Gastroesophageal sphincter (tissue), 4 donors: ENCODE measurements at regions not wholly inside any gene's neighbourhood (a gene's known extent, or its start where the extent isn't known, plus 50 kb on each side); places are given as distances from the start of the nearest gene placed in this dataset.

ENCODE experiments used
- ATAC-seq: fragments of 150-250 bp; one replicate; pipeline ENCODE4 v1.9.1; 2016; ENCODE audit warnings: mild to moderate bottlenecking, moderate library complexity
- H3K27ac ChIP-seq, 4 donors: fragments of 200-600 bp; sonication (generic) in 3 of 4; 1 replicate in 3 of 4; 2 replicates in 1 of 4; pipeline ENCODE4 v1.5.1; 2016 to 2019
- H3K27me3 ChIP-seq: fragments of 200-600 bp; sonication (generic); one replicate; pipeline ENCODE4 v1.5.1; 2019
- H3K36me3 ChIP-seq, 2 donors: fragments of 200-600 bp; sonication (generic); one replicate each; pipeline ENCODE4 v1.5.1; 2019; ENCODE audit warnings: control low read depth in 1 of 2
- H3K4me1 ChIP-seq, 3 donors: fragments of 200-600 bp; sonication (generic); 1 replicate in 2 of 3; 2 replicates in 1 of 3; pipeline ENCODE4 v1.5.1; 2016 to 2019; ENCODE audit warnings: control low read depth in 2 of 3
- H3K4me3 ChIP-seq, 2 donors: fragments of 200-600 bp; sonication (generic); one replicate each; pipeline ENCODE4 v1.5.1; 2019; ENCODE audit warnings: mild to moderate bottlenecking in 1 of 2, moderate library complexity in 1 of 2
- H3K9me3 ChIP-seq, 3 donors: fragments of 200-600 bp; sonication (generic); one replicate each; pipeline ENCODE4 v1.5.1; 2017 to 2019; ENCODE audit warnings: control low read depth in 2 of 3
- EP300 ChIP-seq: sonication (generic); formaldehyde crosslinking; IDR thresholded peaks from one replicate; pipeline ENCODE4 v1.6.1; 2017; ENCODE audit warnings: antibody characterized with exemption, mild to moderate bottlenecking
- POLR2A ChIP-seq, 2 donors: fragments of 450-650 bp; IDR thresholded peaks; one replicate each; pipeline ENCODE4 v1.6.1; 2017; ENCODE audit warnings: antibody characterized with exemption in 2 of 2, mild to moderate bottlenecking in 2 of 2, moderate library complexity in 1 of 2
- POLR2AphosphoS5 ChIP-seq: sonication (generic); formaldehyde crosslinking; IDR thresholded peaks from one replicate; pipeline ENCODE4 v1.6.1; 2017; ENCODE audit warnings: antibody characterized with exemption
- WGBS, 2 donors: methylation state at CpG; one replicate each; pipeline ENCODE4 v1.1.5; 2018; ENCODE audit warnings: low coverage in 1 of 2; 5-methylcytosine and 5-hydroxymethylcytosine counted together
- TF ChIP-seq, protein P1 (sequence below), 4 experiments: fragments of 200-600 bp in 2 of 4; fragments of 450-650 bp in 2 of 4; sonication (generic) in 1 of 4; IDR thresholded peaks; one replicate each; pipeline ENCODE4 v1.5.1; 2017 to 2019; ENCODE audit warnings: antibody characterized with exemption in 4 of 4, mild to moderate bottlenecking in 2 of 4, moderate library complexity in 2 of 4

DNA sequence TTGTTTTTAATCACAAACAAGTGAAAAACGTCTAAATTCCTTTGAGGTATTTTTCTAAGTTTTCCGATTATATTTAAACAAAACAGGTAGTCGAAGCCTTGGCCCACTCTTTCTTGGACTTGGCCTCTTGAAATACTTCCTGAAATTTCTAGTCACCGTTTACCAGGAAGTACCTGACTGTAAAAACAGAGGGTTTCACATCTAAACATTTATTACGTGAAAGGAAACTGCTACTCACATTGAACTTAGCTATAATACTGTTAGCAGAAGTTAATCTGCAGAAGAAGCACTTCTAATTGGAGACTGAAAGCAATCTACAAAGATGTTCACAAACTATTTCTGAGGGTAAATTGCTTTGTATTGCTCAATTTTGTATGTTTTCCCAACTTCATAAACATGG lies 526.0 kb upstream of the ADGRL4 start:
- TF ChIP-seq, protein P1, sequence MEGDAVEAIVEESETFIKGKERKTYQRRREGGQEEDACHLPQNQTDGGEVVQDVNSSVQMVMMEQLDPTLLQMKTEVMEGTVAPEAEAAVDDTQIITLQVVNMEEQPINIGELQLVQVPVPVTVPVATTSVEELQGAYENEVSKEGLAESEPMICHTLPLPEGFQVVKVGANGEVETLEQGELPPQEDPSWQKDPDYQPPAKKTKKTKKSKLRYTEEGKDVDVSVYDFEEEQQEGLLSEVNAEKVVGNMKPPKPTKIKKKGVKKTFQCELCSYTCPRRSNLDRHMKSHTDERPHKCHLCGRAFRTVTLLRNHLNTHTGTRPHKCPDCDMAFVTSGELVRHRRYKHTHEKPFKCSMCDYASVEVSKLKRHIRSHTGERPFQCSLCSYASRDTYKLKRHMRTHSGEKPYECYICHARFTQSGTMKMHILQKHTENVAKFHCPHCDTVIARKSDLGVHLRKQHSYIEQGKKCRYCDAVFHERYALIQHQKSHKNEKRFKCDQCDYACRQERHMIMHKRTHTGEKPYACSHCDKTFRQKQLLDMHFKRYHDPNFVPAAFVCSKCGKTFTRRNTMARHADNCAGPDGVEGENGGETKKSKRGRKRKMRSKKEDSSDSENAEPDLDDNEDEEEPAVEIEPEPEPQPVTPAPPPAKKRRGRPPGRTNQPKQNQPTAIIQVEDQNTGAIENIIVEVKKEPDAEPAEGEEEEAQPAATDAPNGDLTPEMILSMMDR (IDR thresholded peaks at IDR 0.05), result no peak
- TF ChIP-seq POLR2AphosphoS5, result no peak
- 63 to 94% methylated on average over 5 of the region's 5 CpGs for WGBS, 2 donors
- no peaks in the 10 kb centered on the region for H3K9me3 ChIP-seq
- no peak for ATAC-seq
- H3K27ac ChIP-seq, result no peak overlapping the region
- no peaks in the 10 kb centered on the region for H3K4me1 ChIP-seq
- no peaks in the 10 kb centered on the region for H3K27me3 ChIP-seq
- no peaks in the 10 kb centered on the region for H3K36me3 ChIP-seq
- H3K4me3 ChIP-seq, result no peak overlapping the region

DNA sequence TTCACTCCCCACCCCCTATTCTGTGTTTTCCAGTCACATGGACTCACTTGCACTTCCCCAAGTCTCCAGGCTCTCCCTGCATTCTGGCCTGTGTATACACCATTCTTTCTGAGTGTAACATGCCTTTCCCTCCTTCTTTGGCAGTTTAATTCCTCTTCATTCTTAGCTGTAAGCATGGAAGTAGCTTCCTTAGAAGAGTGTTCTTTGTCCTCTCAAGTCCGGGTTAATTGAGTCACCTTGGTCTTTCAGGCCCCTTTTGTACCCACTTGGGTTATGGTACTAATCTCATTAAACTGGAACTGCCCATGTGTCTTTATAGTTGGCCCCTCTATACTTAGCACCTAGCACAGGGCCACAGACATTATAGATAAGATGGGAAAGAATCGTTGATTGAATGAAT lies 525.3 kb upstream of the ADGRL4 start:
- no peak overlapping the region for H3K27ac ChIP-seq
- 77 to 92% methylated on average over 2 of the region's 2 CpGs for WGBS, 2 donors
- TF ChIP-seq POLR2A (IDR thresholded peaks at IDR 0.05) (no peak), EP300 (no peak)
- no peaks in the 10 kb centered on the region for H3K36me3 ChIP-seq
- H3K9me3 ChIP-seq, result no peaks in the 10 kb centered on the region
- ATAC-seq, result no peak
- H3K4me1 ChIP-seq, result no peaks in the 10 kb centered on the region
- H3K27me3 ChIP-seq, result no peaks in the 10 kb centered on the region
- H3K4me3 ChIP-seq, result no peak overlapping the region

DNA sequence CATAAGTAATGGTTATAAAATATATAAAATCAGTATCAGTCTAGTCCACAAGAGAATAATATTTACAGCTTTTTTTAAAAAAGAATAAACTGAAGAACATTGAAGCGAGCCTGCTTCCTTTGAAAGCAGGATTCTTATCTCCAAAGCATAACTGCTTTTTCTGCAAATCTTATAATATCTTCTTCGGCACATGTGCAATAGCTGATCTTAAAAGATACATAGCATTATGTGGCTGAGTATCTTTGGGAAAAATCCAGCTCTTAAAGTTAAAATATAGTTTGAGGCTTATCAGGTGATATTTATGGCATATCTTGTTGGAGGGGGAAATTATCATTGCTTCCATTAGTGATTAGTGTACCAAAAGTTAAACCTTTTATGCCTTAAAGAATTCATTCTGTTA lies 523.9 kb upstream of the ADGRL4 start:
- Histone ChIP-seq H3K4me3 (no peak overlapping the region), H3K9me3 (no peaks in the 10 kb centered on the region), H3K4me1 (no peaks in the 10 kb centered on the region), H3K36me3 (no peaks in the 10 kb centered on the region), H3K27ac (no peak overlapping the region), H3K27me3 (no peaks in the 10 kb centered on the region)
- WGBS, 2 donors, result 62 to 100% methylated on average over 2 of the region's 2 CpGs
- ATAC-seq, result no peak
- TF ChIP-seq EP300, result no peak
- TF ChIP-seq, protein P1 (IDR thresholded peaks at IDR 0.05), result no peak
- no peak for TF ChIP-seq POLR2A (IDR thresholded peaks at IDR 0.05)
- TF ChIP-seq POLR2AphosphoS5, result no peak

DNA sequence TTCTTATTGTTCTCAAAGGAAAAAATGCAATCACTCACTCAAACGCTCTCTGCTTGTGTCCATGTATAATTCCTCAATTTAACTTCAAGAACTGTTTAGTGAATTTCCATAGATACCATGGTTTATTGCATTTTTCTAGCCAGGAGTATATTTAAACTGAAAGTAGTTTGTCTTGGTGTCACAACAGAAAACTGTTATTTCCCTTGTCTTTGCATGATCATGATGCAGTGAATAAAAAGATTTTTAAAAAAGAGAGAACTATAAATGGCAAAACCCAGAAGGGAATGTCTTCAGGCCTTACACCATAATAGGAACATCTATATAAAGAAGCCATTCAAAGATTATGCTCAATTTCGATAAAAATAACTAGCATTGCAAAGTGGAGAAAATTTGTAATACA lies 523.5 kb upstream of the ADGRL4 start:
- H3K27ac ChIP-seq, result no peak overlapping the region
- H3K9me3 ChIP-seq, result no peaks in the 10 kb centered on the region
- 68 to 88% methylated on average over 2 of the region's 2 CpGs for WGBS, 2 donors
- ATAC-seq, result no peak
- H3K4me1 ChIP-seq, result no peaks in the 10 kb centered on the region
- TF ChIP-seq POLR2A (IDR thresholded peaks at IDR 0.05) (no peak), POLR2AphosphoS5 (no peak), EP300 (no peak)
- TF ChIP-seq, protein P1 (IDR thresholded peaks at IDR 0.05), result no peak
- no peaks in the 10 kb centered on the region for H3K36me3 ChIP-seq
- H3K4me3 ChIP-seq, result no peak overlapping the region
- H3K27me3 ChIP-seq, result no peaks in the 10 kb centered on the region

DNA sequence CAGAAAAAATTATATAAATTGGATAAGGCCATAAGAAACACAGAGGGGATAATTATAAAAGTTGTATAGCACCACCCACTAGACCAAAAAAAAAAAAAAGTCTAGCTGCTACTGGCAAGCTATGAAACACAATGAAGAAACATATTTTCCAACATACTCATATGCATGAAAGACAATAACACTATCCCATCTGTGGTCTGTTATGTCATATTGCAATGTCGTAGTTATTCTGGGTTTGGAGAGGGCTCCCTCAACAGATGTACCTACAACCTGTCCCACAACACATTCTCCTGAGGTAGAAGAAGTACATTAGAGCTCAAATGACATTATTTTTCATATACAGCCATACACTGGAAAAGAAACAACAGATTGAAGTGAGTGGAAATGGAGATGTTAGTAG lies 517.6 kb upstream of the ADGRL4 start:
- Histone ChIP-seq H3K4me3 (no peak overlapping the region), H3K36me3 (no peaks in the 10 kb centered on the region), H3K27me3 (no peaks in the 10 kb centered on the region), H3K27ac (no peak overlapping the region), H3K4me1 (no peaks in the 10 kb centered on the region), H3K9me3 (no peaks in the 10 kb centered on the region)
- WGBS, 2 donors, result 60 to 85% methylated on average over 1 of the region's 1 CpG
- ATAC-seq, result no peak
- no peak for TF ChIP-seq EP300
- TF ChIP-seq POLR2AphosphoS5, result no peak
- no peak for TF ChIP-seq POLR2A (IDR thresholded peaks at IDR 0.05)
- TF ChIP-seq, protein P1 (IDR thresholded peaks at IDR 0.05), result no peak
